Epithelial cell of proximal tubule (primary cell): ENCODE measurements at regions not wholly inside any gene's neighbourhood (a gene's known extent, or its start where the extent isn't known, plus 50 kb on each side); places are given as distances from the start of the nearest gene placed in this dataset.

ENCODE experiments used
- DNase-seq: peaks from one replicate; pipeline ENCODE4 v3.0.0-alpha.2; 2011; ENCODE audit warnings: low read depth
- H3K4me3 ChIP-seq: 2 replicates; pipeline ENCODE4 v1.5.1; 2011; ENCODE audit warnings: low read depth, mild to moderate bottlenecking, low read length
- TF ChIP-seq, protein P1 (sequence below): conservative IDR thresholded peaks from 2 replicates; pipeline ENCODE4 v1.5.1; 2012; ENCODE audit warnings: low read depth, mild to moderate bottlenecking, low read length

DNA sequence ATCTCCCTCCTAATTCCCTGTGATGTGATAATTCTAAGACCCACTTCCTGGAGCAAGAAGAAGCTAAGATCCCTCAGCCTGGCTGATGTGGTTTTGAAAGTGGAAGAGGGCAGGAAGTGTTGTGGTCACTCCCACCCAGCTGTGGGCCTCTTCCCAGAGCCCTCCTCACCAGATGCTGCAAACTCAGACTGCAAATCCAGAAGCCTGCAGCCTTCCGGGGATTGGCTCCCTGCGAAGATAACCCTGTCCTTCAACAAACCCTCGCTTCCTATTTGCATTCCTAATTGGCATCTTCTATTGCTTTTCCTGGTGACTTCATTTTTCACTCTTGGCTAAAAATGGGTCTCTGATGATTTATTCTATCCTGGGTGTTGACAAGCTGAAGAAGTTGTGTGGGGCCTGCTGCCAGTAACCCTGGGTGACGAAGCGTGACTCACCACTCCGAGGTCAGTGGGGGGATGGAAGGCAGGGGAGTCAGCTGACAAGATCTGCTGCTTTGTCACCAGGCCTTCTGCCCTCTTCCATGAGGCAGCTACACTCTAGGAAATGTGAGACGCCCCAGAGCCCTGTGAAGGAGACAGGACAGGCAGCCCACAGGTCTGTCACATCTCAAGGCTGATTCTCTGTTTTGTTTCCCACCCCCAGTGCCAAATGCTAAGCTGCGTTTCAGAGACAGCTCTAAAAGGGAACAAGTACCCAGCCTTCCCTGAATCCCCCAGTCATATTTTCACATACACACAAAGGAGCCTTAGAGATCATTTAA, 99.7 kb upstream of the LIPC start:
- TF ChIP-seq, protein P1, sequence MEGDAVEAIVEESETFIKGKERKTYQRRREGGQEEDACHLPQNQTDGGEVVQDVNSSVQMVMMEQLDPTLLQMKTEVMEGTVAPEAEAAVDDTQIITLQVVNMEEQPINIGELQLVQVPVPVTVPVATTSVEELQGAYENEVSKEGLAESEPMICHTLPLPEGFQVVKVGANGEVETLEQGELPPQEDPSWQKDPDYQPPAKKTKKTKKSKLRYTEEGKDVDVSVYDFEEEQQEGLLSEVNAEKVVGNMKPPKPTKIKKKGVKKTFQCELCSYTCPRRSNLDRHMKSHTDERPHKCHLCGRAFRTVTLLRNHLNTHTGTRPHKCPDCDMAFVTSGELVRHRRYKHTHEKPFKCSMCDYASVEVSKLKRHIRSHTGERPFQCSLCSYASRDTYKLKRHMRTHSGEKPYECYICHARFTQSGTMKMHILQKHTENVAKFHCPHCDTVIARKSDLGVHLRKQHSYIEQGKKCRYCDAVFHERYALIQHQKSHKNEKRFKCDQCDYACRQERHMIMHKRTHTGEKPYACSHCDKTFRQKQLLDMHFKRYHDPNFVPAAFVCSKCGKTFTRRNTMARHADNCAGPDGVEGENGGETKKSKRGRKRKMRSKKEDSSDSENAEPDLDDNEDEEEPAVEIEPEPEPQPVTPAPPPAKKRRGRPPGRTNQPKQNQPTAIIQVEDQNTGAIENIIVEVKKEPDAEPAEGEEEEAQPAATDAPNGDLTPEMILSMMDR: no peak
- peak overlapping the region; percentile 15 for H3K4me3 ChIP-seq
- peak; percentile 97 for DNase-seq

DNA sequence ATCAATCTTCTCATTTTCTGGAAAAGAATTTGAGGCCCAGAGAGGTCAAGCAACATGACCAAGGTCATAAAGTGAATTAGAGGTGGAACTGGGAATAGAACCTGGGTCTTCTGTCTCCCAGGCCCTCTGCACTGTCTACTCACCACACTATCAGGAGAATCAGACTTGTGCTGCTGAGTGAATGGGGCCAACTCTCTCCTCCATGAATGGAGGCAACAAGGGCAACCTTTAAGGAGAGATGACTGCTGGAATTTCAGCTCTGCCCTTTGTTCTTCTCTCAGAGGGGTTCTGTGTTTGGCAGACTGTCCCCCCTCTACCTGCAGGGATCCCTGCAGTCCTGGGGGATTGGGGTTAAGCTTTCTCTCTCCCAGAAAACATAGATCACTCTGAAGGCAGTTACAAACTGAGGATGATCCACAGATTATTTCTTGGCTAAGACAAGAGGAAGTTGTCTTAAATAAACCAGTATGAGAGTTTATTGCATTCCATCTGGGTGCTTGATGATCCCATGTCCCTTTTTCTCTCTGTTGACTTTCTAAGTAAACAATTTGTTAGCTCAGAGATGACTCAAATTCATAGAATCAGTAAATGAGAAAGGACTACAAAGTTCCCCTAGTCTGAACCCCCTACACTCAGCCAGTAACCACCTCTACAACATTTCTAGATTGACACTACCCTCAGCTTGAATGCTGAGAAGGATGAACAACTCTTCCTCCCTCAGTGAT, 99.0 kb upstream of the LIPC start:
- TF ChIP-seq, protein P1: no peak
- H3K4me3 ChIP-seq: no peak overlapping the region

DNA sequence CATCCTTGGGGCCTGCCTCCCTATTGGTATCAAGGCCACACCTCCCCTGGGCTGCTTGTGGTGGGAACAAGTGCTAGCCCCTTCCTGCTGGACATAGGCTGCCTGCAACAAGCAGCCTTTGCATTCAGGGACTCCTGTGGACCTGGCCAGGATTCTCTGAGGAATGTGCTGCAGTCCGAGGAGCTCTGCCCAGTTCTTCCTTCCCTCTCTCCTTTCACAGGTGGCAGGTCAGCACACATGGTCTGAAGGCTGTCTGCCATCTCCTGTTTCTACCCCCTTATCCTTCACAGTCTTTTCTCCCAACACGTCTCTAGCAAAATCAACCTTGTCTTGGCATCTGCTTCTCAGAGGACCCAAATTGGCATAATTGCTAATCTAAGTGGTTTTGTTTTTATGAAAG, 97.0 kb upstream of the LIPC start:
- no peak for DNase-seq
- no peak overlapping the region for H3K4me3 ChIP-seq
- TF ChIP-seq, protein P1: no peak

More for the DNA sequence above, 99.0 kb upstream of the LIPC start:
- peak; percentile 84 for DNase-seq

DNA sequence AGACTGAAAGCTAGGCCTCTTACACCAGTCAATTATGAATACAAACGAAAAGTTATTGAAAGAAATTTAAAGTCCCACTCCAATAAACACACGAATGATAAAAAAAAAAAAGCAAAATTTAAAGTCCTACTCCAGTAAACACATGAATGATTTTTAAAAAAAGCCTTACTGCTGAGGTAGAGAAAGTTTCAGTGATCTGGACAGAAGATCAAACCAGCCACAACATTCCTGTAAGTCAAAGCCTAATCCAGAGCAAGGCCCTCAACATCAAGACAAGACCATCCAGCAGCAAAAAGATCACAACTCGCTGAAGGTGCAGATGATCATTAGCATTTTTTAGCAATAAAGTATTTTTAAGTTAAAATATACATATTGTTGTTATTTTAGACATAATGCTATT, 95.6 kb upstream of the LIPC start:
- no peak overlapping the region for H3K4me3 ChIP-seq
- DNase-seq: peak; percentile 48
- TF ChIP-seq, protein P1: no peak

DNA sequence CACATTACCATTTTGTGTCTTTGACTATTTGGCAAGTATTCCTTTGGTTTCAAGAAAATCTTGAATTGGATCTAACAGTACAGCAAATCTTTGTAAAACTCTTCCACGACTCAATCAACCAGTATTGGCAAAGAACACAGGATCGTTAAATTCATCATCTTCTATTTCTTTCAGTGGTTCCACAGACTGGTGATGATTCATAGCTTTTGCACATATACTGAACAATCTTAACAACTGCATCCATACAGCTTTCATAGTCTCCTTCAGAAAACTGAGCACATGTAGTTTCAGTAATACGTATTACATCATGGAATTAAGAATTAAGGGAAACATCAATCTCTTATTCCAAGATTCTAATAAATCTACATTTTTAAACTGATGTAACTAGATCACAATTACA, 91.6 kb upstream of the LIPC start:
- no peak for DNase-seq
- TF ChIP-seq, protein P1: no peak

DNA sequence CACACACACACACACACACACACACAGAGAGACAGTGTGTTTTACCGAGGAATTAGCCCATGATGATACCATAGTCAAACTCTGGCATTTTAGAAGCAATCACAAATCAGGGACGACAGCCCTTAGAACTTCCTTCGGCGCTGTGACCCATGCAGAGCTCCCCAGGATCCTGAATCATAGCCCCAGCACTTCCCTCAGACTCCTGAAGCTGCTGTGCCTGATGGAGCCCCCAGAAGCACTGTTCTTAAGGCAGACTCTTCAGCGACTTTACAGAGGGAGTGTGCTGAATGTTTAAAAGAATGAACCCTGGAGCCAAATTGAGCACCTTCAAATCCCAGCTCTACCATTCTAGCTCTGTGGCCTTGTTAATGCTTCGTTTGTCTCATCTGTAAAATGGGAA, 89.3 kb upstream of the LIPC start:
- DNase-seq: no peak
- H3K4me3 ChIP-seq: no peak overlapping the region
- TF ChIP-seq, protein P1: no peak

More for the DNA sequence above, 91.6 kb upstream of the LIPC start:
- no peak overlapping the region for H3K4me3 ChIP-seq
